HCT116 (cell line): ENCODE measurements at regions not wholly inside any gene's neighbourhood (a gene's known extent, or its start where the extent isn't known, plus 50 kb on each side); places are given as distances from the start of the nearest gene placed in this dataset.

Source experiments
- ATAC-seq: fragments of 200-7000 bp; cut with Tn5 transposase; 2 replicates; pipeline ENCODE4 v1.9.1; 2020; ENCODE audit warnings: mild to moderate bottlenecking, moderate library complexity
- BruUV-seq: library from RNA; stranded (reverse); fragments of 400-500 nt; replicated peaks from 2 replicates; lab custom pipeline; 2021; lab: Mats Ljungman, UMichigan
- CTCF ChIA-PET: fragments of 300-600 bp; sonication (Branson Sonifier 250); formaldehyde crosslinking; loops from one replicate; lab custom pipeline; 2021; ENCODE audit warnings: antibody characterized with exemption; lab: Charles Lee
- POLR2A ChIA-PET: fragments of 300-600, 350-600 bp; sonication (Branson Sonifier 250); formaldehyde crosslinking; loops from one replicate; lab custom pipeline; 2021; ENCODE audit warnings: antibody characterized with exemption; lab: Charles Lee
- RAD21 ChIA-PET, 2 experiments: fragments of 300-600 bp; sonication (Branson Sonifier 250); formaldehyde crosslinking; loops; one replicate each; lab custom pipeline; 2023; ENCODE audit warnings: low total read pairs in 2 of 2; ENCODE audit not compliant: uncharacterized antibody in 2 of 2, unreplicated experiment in 2 of 2, low non-redundant PET in 1 of 2; lab: Charles Lee
- DNase-seq: peaks from one replicate; pipeline ENCODE4 v3.0.0-alpha.2; 2010; ENCODE audit warnings: low read depth, low spot score
- H2AFZ ChIP-seq: fragments of 200-600 bp; shearing (Covaris generic), sonication (generic); 2 replicates; pipeline ENCODE4 v1.6.1; 2017; ENCODE audit warnings: low read depth, mixed run types, mixed read lengths, antibody characterized with exemption, low read length; ENCODE audit not compliant: poor library complexity, severe bottlenecking
- H3K27ac ChIP-seq: 2 replicates; pipeline ENCODE4 v1.5.1; 2012; ENCODE audit warnings: low read depth, low read length
- H3K27me3 ChIP-seq: fragments of 200-600 bp; sonication (generic); 2 replicates; pipeline ENCODE4 v1.6.1; 2016; ENCODE audit warnings: mixed run types, low read length, mixed read lengths; ENCODE audit not compliant: insufficient read depth
- H3K36me3 ChIP-seq, 2 experiments: fragments of 200-500 bp in 1 of 2; fragments of 200-600 bp in 1 of 2; sonication (Bioruptor generic) in 1 of 2; sonication (generic) in 1 of 2; 2 replicates each; pipeline versions ENCODE4 v1.5.1 to v1.6.1; 2014 to 2016; ENCODE audit warnings: low read length in 2 of 2, inconsistent platforms in 1 of 2, mixed read lengths in 1 of 2, mixed run types in 1 of 2; ENCODE audit not compliant: insufficient read depth in 2 of 2, control insufficient read depth in 1 of 2
- H3K4me1 ChIP-seq, 2 experiments: fragments of 200-600 bp in 1 of 2; sonication (generic) in 1 of 2; 2 replicates each; pipeline versions ENCODE4 v1.5.1 to v1.6.1; 2012 to 2017; ENCODE audit warnings: low read length in 2 of 2, inconsistent platforms in 1 of 2, mild to moderate bottlenecking in 1 of 2, mixed read lengths in 1 of 2, mixed run types in 1 of 2, moderate library complexity in 1 of 2; ENCODE audit not compliant: insufficient read depth in 2 of 2, control insufficient read depth in 1 of 2
- H3K4me2 ChIP-seq: fragments of 200-600 bp; sonication (generic); 2 replicates; pipeline ENCODE4 v1.6.1; 2017; ENCODE audit warnings: mixed run types, low read length, mixed read lengths
- H3K4me3 ChIP-seq, 2 experiments: fragments of 200-600 bp in 1 of 2; sonication (generic) in 1 of 2; replicated peaks in 1 of 2; 2 replicates each; pipeline ENCODE4 v1.5.1; 2011 to 2016; ENCODE audit warnings: low read length in 2 of 2, control low read depth in 1 of 2, low read depth in 1 of 2, mild to moderate bottlenecking in 1 of 2, mixed read lengths in 1 of 2, mixed run types in 1 of 2
- H3K79me2 ChIP-seq: fragments of 200-600 bp; sonication (generic); 2 replicates; pipeline ENCODE4 v1.6.1; 2017; ENCODE audit warnings: mild to moderate bottlenecking, mixed run types, low read length, moderate library complexity, mixed read lengths; ENCODE audit not compliant: insufficient read depth
- H3K9ac ChIP-seq: fragments of 200-600 bp; sonication (generic); 2 replicates; pipeline ENCODE4 v1.6.1; 2016; ENCODE audit warnings: low read length, mixed read lengths
- H3K9me2 ChIP-seq: fragments of 200-600 bp; sonication (generic), shearing (Covaris generic); 2 replicates; pipeline ENCODE4 v1.6.1; 2017; ENCODE audit warnings: mixed run types, mild to moderate bottlenecking, moderate library complexity; ENCODE audit not compliant: insufficient read depth
- H3K9me3 ChIP-seq, 2 experiments: fragments of 200-500 bp in 1 of 2; fragments of 200-600 bp in 1 of 2; sonication (Bioruptor generic) in 1 of 2; sonication (generic) in 1 of 2; 2 replicates each; pipeline ENCODE4 v1.6.1; 2014 to 2017; ENCODE audit warnings: low read length in 2 of 2, mixed read lengths in 2 of 2, inconsistent platforms in 1 of 2, low read depth in 1 of 2, mild to moderate bottlenecking in 1 of 2, mixed run types in 1 of 2, moderate library complexity in 1 of 2; ENCODE audit not compliant: control insufficient read depth in 1 of 2, insufficient read depth in 1 of 2
- H4K20me1 ChIP-seq: fragments of 200-600 bp; sonication (generic), shearing (Covaris generic); 2 replicates; pipeline ENCODE4 v1.6.1; 2017; ENCODE audit warnings: mixed run types, mild to moderate bottlenecking, moderate library complexity; ENCODE audit not compliant: insufficient read depth
- CBX3 ChIP-seq: IDR thresholded peaks from 2 replicates; pipeline ENCODE4 v1.6.1; 2012; ENCODE audit warnings: low read depth
- CEBPB ChIP-seq: IDR thresholded peaks from 2 replicates; pipeline ENCODE4 v1.6.1; 2012; ENCODE audit warnings: low read depth
- EGR1 ChIP-seq: IDR thresholded peaks from 2 replicates; pipeline ENCODE4 v1.6.1; 2012; ENCODE audit warnings: low read depth
- ELF1 ChIP-seq: IDR thresholded peaks from 2 replicates; pipeline ENCODE4 v1.6.1; 2012; ENCODE audit warnings: low read depth, borderline replicate concordance
- EZH2phosphoT487 ChIP-seq: fragments of 200-600 bp; IDR thresholded peaks from 2 replicates; pipeline ENCODE4 v1.6.1; 2018; ENCODE audit warnings: antibody characterized with exemption, borderline replicate concordance
- JUND ChIP-seq: IDR thresholded peaks from 2 replicates; pipeline ENCODE4 v1.6.1; 2012
- MAX ChIP-seq: IDR thresholded peaks from 2 replicates; pipeline ENCODE4 v1.6.1; 2012
- POLR2AphosphoS5 ChIP-seq: IDR thresholded peaks from 2 replicates; pipeline ENCODE4 v1.6.1; 2011; ENCODE audit warnings: mild to moderate bottlenecking, low read depth, low read length, moderate library complexity
- SIN3A ChIP-seq: IDR thresholded peaks from 2 replicates; pipeline ENCODE4 v1.6.1; 2012; ENCODE audit warnings: low read depth
- SP1 ChIP-seq: IDR thresholded peaks from 2 replicates; pipeline ENCODE4 v1.6.1; 2012; ENCODE audit warnings: low read depth
- TCF7L2 ChIP-seq: IDR thresholded peaks from 2 replicates; pipeline ENCODE4 v1.7.0; 2011; ENCODE audit warnings: borderline replicate concordance, inconsistent platforms; ENCODE audit not compliant: insufficient read depth, insufficient read length; ENCODE audit errors: extremely low read depth
- YY1 ChIP-seq: IDR thresholded peaks from 2 replicates; pipeline ENCODE4 v1.6.1; 2011; ENCODE audit warnings: low read length, low read depth, moderate library complexity, mild to moderate bottlenecking; ENCODE audit not compliant: insufficient replicate concordance; ENCODE audit errors: extremely low read depth
- ZFX ChIP-seq: fragments of 450-650 bp; IDR thresholded peaks from 2 replicates; pipeline ENCODE4 v1.6.1; 2017
- ZNF274 ChIP-seq: fragments of 200-500 bp; sonication (Bioruptor generic); IDR thresholded peaks from 2 replicates; pipeline ENCODE4 v1.6.1; 2014; ENCODE audit warnings: mild to moderate bottlenecking, low read depth, low read length, inconsistent platforms
- intact Hi-C: fragments of 100-400 bp; cut with micrococcal nuclease; formaldehyde crosslinking; loops from 2 replicates; pipeline ENCODE4 v1.10.0; 2022

GRCh38 chr10:110357252-110357780, 52.6 kb upstream of the SMNDC1 start:
- intact Hi-C loops, result loop anchor here (2.0 kb wide), 1 partner anchor 41 kb away; no protein-coding TSS in a partner anchor
- Histone ChIP-seq H3K79me2 (no peaks in the 10 kb centered on the region), H3K27ac (peak overlapping the region; percentile 8; the same call in 1 of the 2 replicates), H3K36me3 (no peaks in the 10 kb centered on the region), H3K9ac (peak overlapping the region; percentile 48), H3K9me3 (no peaks in the 10 kb centered on the region), H2AFZ (peak overlapping the region; percentile 92), H3K9me2 (no peaks in the 10 kb centered on the region), H3K4me2 (peak overlapping the region; percentile 86), H3K4me1 (peaks cover 64 to 82% of the 10 kb centered on the region in 2 experiments), H3K27me3 (no peaks in the 10 kb centered on the region), H4K20me1 (no peaks in the 10 kb centered on the region), H3K4me3 (peak overlapping the region; percentile 25 to 52)
- ChIA-PET CTCF (interaction anchor here (0.6 to 0.9 kb wide), 2 partner anchors 39 to 93 kb away, joined by 3 to 5 read pairs; no protein-coding TSS in a partner anchor), POLR2A (interaction anchor here (1.2 to 2.6 kb wide), 3 partner anchors 39 to 139 kb away, joined by 3 to 10 read pairs (median 10); no protein-coding TSS in a partner anchor), RAD21 (interaction anchor here in 1 of 2 experiments (0.7 to 1.4 kb wide), 2 partner anchors 42 to 162 kb away, joined by 3 to 4 read pairs; no protein-coding TSS in a partner anchor)
- peak; percentile 34 for DNase-seq
- peak; percentile 3; the same call in 1 of the 2 replicates for ATAC-seq
- TF ChIP-seq SP1 (no peak), ZFX (no peak), EZH2phosphoT487 (no peak), MAX (no peak), ZNF274 (no peak), EGR1 (no peak), TCF7L2 (peak; percentile 85), JUND (no peak), CBX3 (no peak), ELF1 (no peak), POLR2AphosphoS5 (0 out of 2 replicates have a peak, but pooled peaks have one; percentile 11), CEBPB (no peak), YY1 (no peak), SIN3A (no peak)
- BruUV-seq, result no TSS peak
